GM21825 (cell line): ENCODE measurements at regions not wholly inside any gene's neighbourhood (a gene's known extent, or its start where the extent isn't known, plus 50 kb on each side); places are given as distances from the start of the nearest gene placed in this dataset.

ENCODE experiments used
- ATAC-seq: cut with Tn5 transposase; IDR thresholded peaks from one replicate; pipeline ENCODE4 v1.9.1; 2021; ENCODE audit warnings: mild to moderate bottlenecking, moderate library complexity; ENCODE audit not compliant: unreplicated experiment

DNA sequence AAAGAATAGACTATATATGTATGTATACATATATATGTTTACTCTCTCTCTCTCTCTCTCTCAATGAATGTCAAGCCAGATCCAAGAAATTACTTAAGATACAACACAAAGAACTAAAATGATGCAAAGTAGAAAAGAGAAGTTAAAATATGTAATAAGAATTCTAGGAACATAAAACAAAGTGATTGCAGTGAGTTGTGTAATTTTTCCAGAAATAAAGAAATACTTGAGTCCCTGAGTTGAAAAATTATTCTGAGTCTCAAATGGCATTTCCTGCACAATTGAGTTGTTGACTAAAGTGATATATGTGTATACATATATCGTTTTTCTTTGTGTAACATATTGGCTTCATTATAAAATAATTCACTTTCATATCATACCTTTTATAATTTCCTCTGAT lies 262.4 kb downstream of the INSIG2 start:
- ATAC-seq = no peak

DNA sequence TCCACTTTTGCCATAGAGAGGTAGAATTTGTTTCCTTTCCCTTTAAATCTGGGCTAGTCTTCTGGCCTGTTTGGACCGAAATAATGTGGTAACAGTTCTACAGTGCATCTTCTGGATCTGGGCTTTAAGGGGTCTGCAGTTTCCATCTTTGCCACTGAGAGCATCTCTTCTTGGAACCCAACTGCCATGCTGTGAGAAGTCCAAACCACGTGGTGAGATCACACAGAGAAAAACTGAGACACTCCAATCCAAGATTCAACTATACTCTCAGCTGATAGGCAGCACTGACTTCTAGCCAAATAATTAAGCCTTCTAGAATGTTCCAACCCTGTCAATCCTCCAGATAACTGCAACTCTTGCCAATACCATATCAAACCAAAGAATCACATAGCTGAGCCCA lies 261.1 kb downstream of the INSIG2 start:
- no peak for ATAC-seq

- ATAC-seq = no peak
Measured at GRCh38 chr2:118348380-118349034, 260.2 kb downstream of the INSIG2 start.

DNA sequence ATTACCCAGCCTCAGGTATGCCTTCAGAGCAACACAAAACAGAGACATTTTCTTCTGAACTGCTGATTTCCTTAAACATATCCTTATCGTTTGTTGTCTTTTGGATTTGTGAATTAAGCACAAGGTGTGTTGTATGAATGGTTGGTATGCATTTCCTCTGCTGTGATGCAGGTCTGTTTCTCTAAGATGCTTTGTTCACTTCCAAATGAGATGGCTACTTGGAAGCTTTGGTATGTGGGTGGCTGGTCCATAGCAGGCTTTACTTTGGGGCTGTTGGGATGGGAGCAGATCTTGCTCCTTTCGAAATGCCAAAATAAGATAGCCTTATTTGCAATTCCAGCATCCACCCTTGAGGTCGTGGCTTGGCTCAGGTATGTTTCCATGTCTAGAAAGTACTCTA lies 257.2 kb downstream of the INSIG2 start:
- no peak for ATAC-seq

- ATAC-seq = no peak
Measured at GRCh38 chr2:118340103-118340502, 251.8 kb downstream of the INSIG2 start.

DNA sequence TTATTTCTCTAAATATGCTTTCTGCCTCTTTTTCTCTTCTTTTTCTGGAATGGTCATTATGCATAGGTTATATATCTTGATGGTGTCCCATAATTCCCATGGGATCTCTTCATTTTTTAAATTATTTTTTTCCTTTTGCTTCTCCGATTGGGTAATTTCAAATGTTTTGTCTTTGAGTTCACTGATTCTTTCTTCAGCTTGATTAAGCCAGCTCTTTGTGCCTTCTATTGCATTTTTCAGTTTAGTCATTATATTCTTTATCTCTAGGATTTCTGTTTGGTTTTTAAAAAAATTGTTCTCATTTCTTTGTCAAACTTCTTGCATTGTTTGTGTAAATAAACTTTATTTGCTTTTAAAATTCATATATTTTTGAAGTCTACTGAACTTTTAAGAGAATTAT lies 251.1 kb downstream of the INSIG2 start:
- no peak for ATAC-seq

DNA sequence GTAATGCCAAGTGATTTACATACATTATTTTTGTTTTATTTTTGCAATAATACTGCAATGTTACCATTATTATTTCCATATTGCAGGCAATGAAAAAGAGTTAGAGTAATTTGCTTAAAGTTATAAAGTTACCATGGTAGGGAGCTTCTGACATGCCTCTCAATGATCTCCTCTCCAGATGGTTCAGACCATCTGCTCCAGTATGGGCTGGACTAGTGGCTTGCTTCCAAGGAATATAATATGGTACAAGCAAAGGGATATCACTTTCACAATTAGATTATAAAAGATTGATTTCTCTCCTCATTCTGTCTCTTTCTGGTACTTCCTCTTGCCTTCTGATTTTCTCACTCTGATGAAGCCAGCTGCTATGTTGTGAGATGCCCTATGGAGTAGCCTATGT lies 245.4 kb downstream of the INSIG2 start:
- no peak for ATAC-seq

GRCh38 chr2:118325321-118325955 lies 237.2 kb downstream of the INSIG2 start:
- no peak for ATAC-seq

DNA sequence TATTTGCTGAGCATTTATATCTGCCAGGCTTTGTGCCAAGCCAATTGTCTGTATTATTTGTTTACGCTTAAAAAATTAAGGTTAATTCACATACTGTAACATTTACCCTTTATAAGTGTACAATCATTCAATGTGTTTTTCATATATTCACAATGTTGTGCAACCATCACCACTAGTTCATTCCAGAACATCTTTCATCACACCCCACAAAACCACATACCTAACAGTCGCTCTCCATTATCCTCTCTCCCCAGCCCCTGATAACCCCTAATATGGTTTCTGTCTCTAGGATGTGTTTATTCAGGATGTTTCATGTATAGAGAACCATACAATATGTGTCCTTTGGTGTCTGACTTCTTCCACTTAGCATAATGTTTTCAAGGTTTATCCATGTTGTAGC lies 234.1 kb downstream of the INSIG2 start:
- ATAC-seq = no peak

DNA sequence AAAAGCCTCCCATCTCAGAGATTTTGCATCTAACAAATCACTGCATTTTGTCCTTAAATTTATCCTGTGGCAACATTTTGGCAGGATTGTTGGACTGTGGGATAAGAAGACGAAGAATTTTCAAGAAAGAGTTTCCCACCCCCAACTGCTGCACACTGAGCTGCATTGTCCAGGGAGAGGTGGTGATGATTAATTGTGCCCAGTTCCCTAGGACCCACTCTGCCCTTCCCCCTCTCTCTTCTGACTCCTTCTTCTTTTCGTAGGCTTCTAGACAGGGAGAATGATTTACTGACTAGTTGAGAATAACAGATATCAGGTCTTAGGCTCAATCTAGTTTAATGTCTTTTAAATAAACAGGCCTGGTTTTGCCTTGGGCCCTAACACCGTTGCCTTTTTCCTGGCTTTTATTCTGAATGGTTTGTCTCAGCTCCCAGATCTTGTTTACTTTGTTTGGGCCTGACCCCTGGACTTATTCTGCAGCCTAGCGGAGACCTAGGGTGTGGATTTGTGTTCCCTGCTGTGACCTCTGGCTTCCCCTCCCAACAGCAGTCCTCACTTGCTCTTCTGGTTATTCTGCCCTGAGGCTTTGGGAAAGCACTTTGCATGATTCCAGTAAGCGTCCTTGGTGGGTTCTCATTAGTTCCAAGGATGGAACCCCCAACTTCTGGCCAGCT lies 233.3 kb downstream of the INSIG2 start:
- no peak for ATAC-seq

DNA sequence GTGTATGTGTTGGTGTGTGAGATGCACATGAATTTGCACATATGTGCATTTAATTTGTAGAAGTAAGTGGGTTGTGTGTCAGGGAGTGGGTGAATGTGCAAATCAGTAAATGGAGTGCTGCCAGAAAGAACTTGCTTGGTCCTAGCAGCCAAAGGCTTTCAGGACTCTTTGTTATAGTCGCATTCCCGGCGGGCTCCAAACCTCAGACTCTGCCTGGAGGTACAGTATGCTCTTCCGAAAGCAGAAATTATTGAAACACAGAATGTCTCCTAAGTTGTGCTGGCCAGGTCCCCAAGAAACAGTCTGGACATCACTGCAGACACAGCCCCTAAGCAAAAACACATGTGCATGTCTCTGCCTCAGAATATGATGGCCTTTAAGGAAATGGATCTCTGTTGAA lies 232.4 kb downstream of the INSIG2 start:
- no peak for ATAC-seq

- ATAC-seq = no peak
Measured at GRCh38 chr2:118320196-118320595, 231.9 kb downstream of the INSIG2 start.

GRCh38 chr2:118319271-118319684 lies 231.0 kb downstream of the INSIG2 start:
- ATAC-seq = no peak

DNA sequence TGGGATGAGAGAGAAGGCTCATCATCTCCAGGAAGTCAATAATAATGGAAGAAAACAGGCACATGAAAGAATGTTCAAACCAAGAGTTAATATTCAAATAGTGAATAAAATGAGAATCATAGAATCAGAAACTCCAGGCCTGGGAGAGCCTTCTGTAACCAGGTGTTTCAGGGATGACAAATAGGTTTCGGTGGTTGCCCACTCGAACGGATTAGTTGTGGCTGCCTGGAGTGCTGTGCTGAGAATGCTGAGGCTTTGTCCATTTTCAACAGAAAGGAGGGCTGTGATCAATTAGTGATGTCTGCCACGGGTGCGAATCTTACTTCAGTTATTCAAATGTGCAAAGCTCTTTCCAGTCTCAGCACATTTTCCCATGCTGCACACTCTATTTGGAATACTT lies 227.3 kb downstream of the INSIG2 start:
- ATAC-seq = no peak

DNA sequence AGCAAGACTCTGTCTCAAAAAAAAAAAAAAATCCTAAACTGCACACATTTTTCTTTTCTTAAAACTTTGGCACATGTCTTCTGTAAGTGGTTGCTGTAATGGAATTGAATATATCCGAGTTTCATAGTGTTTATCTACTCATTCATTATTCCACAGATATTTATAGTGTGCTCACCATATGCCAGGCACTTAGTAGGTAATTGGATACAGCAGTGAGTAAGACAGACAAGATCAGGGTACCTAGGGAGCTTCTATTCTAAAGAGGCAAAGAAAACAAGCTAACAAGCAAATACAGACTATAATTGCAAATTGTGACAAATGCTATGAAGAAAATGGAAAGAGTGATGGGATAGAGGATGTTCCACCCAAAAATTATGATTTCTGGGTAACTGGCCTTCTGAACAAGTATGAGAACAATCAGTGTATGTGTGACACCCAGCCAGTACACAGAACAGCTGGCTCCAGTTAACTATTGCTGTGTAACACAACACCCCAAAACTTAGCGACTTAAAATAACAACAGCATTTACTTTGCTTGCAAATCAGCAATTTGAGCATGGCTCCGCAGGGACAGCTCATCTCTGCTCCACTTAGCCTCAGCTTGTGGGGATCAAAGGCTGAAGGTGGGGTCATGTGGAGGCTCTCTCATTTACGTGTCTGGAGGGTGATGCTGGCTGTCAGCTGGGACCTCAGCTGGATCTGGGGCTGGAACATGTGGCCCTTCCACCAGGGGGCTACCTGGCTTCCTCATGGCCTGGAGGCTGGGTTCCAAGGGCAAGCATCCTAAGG lies 224.9 kb downstream of the INSIG2 start:
- no peak for ATAC-seq

DNA sequence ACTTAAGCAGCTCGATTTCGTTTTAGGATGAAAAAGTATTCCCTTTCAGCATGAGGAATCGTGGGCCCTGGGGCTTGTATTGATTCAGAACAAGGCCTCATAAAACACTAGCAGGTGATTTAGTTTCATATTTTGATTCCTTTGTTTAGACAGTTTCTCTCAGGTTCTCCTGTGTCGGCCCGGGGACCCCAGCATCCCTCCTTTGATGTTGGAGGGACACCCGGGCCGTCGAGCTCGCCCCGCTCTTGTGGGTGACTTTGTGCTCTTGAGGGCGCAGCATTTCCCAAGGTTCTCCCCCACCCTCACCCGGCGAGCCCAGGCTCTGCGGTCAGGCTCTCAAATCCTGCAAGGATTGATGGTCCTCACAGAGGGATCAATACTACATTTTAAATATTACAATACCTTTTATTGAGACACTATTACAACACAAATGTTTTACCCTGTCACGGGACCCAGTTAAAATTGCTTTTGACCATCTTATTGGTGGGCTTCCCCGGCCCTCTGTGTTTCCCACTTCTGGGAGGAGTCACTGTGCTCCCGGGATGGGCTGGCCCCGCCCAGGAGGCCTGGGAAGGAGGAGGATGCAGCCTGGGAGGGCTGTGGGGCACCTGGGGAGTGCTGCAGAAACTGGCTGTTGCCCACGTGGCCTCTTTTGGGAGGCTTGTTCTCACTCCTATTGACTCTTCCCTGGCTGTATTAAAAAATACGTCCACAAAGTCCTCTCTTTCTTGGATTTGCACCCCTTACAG lies 222.6 kb downstream of the INSIG2 start:
- ATAC-seq = no peak

DNA sequence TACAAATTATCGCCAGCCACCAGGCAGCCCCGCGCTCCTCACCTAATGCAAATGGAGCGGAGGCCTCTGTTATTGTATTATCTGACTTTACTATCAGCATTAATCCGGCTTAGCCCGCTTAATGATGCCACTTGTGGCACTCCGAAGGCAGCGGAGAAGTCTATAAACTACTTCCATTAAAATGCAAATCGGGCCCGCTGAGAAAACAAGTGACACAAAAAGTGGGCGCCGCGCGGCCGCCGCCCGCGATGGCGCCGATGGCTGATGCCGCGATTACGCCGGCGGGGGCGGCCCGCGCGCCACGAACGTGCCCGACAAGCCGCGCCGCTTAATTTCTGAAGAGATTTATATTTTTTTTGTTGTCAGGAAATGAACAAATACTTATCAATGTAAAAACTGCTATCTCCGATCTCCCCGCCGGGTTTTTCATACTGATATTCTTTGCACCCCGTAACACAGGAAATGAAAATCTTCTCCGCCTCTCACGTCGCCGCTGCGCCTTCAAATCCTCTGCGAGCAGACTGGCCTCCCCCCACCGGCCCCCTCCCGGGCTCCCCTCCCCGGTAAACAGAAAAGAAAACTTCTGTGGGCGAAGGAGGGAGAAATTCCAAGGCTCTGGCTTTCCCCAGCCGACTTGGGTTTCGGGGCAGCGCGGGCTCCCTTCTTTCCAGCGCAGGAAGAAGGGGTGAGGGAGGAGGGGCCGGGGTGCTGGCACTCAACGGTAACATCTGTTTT lies 221.8 kb downstream of the INSIG2 start:
- peak; percentile 74 for ATAC-seq

- ATAC-seq = no peak
Measured at GRCh38 chr2:118309257-118309945, 221.1 kb downstream of the INSIG2 start.

DNA sequence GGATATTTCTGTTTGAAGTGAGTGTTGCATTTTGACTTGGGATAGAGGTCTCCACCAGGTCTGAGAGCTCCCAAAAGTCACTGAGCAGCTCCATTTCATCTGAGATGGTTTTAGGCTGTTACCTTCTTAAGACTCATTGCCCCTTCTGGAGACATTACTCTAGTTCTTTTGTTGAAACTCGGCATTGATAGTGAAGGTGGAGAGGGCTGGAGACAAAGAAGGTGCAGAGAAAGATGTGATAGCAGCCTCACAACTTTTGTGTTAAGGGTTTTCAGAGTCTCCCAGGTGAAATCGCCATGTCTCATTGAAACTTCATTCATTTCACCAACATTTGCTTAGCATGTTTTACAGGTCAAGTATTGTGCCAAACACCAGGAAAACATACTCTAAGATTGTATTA lies 219.6 kb downstream of the INSIG2 start:
- ATAC-seq = no peak

- ATAC-seq = no peak
Measured at GRCh38 chr2:118301248-118301647, 213.0 kb downstream of the INSIG2 start.
